ENCODE measurements at regions not wholly inside any gene's neighbourhood (a gene's known extent, or its start where the extent isn't known, plus 50 kb on each side); places are given as distances from the start of the nearest gene placed in this dataset.
"Not testable (repeated sequence)": the region's sequence is repeated elsewhere in the genome, so short reads cannot be mapped to it uniquely, and the experiment has no call there.

- no peak overlapping the region for H3K27ac ChIP-seq
- no peaks in the 10 kb centered on the region for H3K4me1 ChIP-seq (replicated peaks)
Measured at GRCh38 chr6:102832021-102832420, 1438.5 kb downstream of the GRIK2 start.

DNA sequence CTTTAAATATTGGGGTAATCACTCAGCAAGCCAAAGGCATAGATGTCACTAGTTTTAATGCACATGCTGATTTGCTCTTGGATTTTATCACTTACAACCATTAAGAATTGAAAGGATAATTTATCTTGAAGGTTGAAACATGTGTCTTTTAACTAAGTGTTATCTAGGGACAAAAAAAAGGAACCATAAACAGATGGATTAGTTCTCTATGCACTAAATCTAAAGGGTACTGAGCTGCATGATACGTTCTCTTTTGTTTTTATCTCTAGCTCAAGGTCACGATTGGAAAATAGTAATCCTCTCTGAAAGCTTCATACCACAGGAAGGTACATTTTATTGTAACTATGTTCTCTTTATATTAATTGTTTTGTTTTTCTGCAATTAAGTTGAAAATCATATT, 1426.6 kb downstream of the GRIK2 start:
- DNase-seq (ENCODE audit: low read depth in 1 of 2, low spot score in 2 of 2), result no peak
- Histone ChIP-seq H3K4me3 (no peak overlapping the region), H3K36me3 (no peaks in the 10 kb centered on the region), H3K4me1 (replicated peaks) (no peaks in the 10 kb centered on the region), H3K9me3 (replicated peaks) (no peaks in the 10 kb centered on the region), H3K27ac (no peak overlapping the region), H3K27me3 (replicated peaks) (no peaks in the 10 kb centered on the region)

More at GRCh38 chr6:102832021-102832420, 1438.5 kb downstream of the GRIK2 start:
- H3K36me3 ChIP-seq, result no peaks in the 10 kb centered on the region
- no peak for DNase-seq (ENCODE audit: low read depth in 1 of 2, low spot score in 2 of 2)
- peaks cover 5% of the 10 kb centered on the region; the same call in 1 of the 2 replicates for H3K9me3 ChIP-seq (replicated peaks)
- no peak overlapping the region for H3K4me3 ChIP-seq
- no peaks in the 10 kb centered on the region for H3K27me3 ChIP-seq (replicated peaks)

GRCh38 chr6:102815207-102815606, 1421.7 kb downstream of the GRIK2 start:
- Histone ChIP-seq H3K36me3 (no peaks in the 10 kb centered on the region), H3K27me3 (replicated peaks) (no peaks in the 10 kb centered on the region), H3K9me3 (replicated peaks) (no peaks in the 10 kb centered on the region), H3K4me1 (replicated peaks) (no peaks in the 10 kb centered on the region), H3K27ac (no peak overlapping the region), H3K4me3 (no peak overlapping the region)
- no peak for DNase-seq (ENCODE audit: low read depth in 1 of 2, low spot score in 2 of 2)

GRCh38 chr6:102813489-102814275, 1420.2 kb downstream of the GRIK2 start:
- no peaks in the 10 kb centered on the region for H3K4me1 ChIP-seq (replicated peaks)
- DNase-seq (ENCODE audit: low read depth in 1 of 2, low spot score in 2 of 2), result no peak
- no peaks in the 10 kb centered on the region for H3K9me3 ChIP-seq (replicated peaks)
- H3K27me3 ChIP-seq (replicated peaks), result no peaks in the 10 kb centered on the region
- no peaks in the 10 kb centered on the region for H3K36me3 ChIP-seq
- H3K27ac ChIP-seq, result no peak overlapping the region
- H3K4me3 ChIP-seq, result no peak overlapping the region

DNA sequence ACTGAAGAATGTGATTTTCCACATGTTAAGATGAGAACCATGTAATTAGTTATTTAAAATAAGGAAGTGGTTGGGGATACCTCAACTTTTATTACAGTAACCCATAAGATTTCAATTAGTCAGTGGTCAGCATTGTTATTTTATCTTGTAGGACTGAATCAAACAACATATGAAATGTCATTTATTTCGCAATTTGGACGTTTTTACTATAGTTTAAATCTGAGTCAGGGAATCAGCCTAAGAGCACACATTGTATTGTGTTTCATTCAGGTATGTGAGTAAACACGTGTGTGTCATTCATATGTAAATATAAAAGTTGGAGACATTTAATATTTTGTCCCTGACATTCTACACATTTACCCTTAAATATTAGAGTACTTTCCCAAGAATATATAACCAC, 1418.7 kb downstream of the GRIK2 start:
- Histone ChIP-seq H3K4me3 (no peak overlapping the region), H3K27ac (no peak overlapping the region), H3K36me3 (no peaks in the 10 kb centered on the region), H3K9me3 (replicated peaks) (no peaks in the 10 kb centered on the region), H3K27me3 (replicated peaks) (no peaks in the 10 kb centered on the region), H3K4me1 (replicated peaks) (no peaks in the 10 kb centered on the region)
- DNase-seq (ENCODE audit: low read depth in 1 of 2, low spot score in 2 of 2), result no peak

DNA sequence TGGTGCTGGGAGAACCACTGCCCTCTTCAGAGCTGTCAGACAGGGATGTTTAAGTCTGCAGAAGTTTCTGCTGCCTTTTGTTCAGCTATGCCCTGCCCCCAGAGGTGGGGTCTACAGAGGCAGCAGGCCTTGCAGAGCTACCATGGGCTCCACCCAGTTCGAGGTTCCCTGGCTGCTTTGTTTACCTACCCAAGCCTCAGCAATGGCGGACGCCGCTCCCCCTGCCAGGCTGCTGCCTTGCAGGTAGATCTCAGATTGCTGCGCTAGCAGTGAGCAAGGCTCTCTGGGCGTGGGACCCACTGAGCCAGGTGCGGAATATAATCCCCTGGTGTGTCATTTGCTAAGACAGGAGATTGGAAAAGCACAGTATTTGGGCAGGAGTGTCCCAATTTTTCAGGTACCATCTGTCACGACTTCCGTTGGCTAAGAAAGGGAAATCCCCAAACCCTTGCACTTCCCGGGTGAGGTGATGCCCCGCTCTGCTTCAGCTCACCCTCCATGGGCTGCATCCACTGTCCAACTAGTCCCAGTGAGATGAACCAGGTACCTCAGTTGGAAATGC, 1415.5 kb downstream of the GRIK2 start:
- H3K27me3 ChIP-seq (replicated peaks); DNase-seq (ENCODE audit: low read depth in 1 of 2, low spot score in 2 of 2); H3K4me3 ChIP-seq; H3K4me1 ChIP-seq (replicated peaks); H3K27ac ChIP-seq; H3K9me3 ChIP-seq (replicated peaks); H3K36me3 ChIP-seq: not testable (repeated sequence)

DNA sequence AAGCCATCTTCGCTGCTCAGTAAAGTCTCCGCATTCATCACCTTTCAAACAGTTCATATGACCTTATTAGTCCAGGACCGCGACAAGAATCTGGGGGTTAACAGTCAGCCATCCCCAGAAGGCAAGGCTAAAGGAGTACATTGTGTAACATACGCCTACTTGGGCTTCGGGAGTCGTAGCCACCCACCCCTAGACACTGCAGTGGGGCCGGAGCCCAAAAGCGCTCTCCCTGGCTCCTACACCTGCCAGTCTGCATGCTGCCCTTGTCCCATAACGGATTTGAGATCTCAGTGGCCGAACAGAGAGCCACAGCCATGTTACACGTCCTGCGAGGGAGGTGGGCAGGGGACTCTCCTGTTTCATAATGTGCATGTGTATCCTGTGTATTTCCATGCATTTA, 1405.5 kb downstream of the GRIK2 start:
- Histone ChIP-seq H3K4me1 (replicated peaks) (no peaks in the 10 kb centered on the region), H3K9me3 (replicated peaks) (no peaks in the 10 kb centered on the region), H3K27me3 (replicated peaks) (no peaks in the 10 kb centered on the region), H3K36me3 (no peaks in the 10 kb centered on the region), H3K27ac (no peak overlapping the region), H3K4me3 (no peak overlapping the region)
- DNase-seq (ENCODE audit: low read depth in 1 of 2, low spot score in 2 of 2), result no peak

GRCh38 chr6:102798636-102799035, 1405.1 kb downstream of the GRIK2 start:
- Histone ChIP-seq H3K4me1 (replicated peaks) (no peaks in the 10 kb centered on the region), H3K27me3 (replicated peaks) (no peaks in the 10 kb centered on the region), H3K36me3 (no peaks in the 10 kb centered on the region), H3K27ac (no peak overlapping the region), H3K9me3 (replicated peaks) (no peaks in the 10 kb centered on the region), H3K4me3 (no peak overlapping the region)
- no peak for DNase-seq (ENCODE audit: low read depth in 1 of 2, low spot score in 2 of 2)

DNA sequence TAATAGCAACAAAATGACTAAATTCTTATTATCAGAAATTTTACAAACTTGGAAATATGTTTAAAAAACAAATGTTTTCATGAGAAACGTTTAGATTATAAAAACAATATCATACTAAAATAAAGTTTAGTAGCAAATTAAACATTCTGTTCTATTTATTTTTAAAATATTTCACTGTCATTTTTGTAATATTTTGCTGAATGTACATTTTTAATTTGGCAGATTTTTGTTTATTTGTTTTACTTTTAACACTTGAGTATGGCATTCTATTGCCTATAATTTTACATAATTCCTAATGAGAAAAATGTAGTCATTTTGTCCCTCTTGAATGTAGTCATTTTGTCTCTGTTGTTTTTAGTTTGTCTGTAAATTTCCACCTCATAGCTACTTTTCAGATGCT, 1400.2 kb downstream of the GRIK2 start:
- no peak overlapping the region for H3K4me3 ChIP-seq
- no peak for DNase-seq (ENCODE audit: low read depth in 1 of 2, low spot score in 2 of 2)
- no peak overlapping the region for H3K27ac ChIP-seq
- no peaks in the 10 kb centered on the region for H3K4me1 ChIP-seq (replicated peaks)
- no peaks in the 10 kb centered on the region for H3K9me3 ChIP-seq (replicated peaks)
- H3K27me3 ChIP-seq (replicated peaks), result no peaks in the 10 kb centered on the region
- no peaks in the 10 kb centered on the region for H3K36me3 ChIP-seq

GRCh38 chr6:102774326-102774725, 1380.8 kb downstream of the GRIK2 start:
- no peak overlapping the region for H3K27ac ChIP-seq
- H3K27me3 ChIP-seq (replicated peaks), result no peaks in the 10 kb centered on the region
- no peaks in the 10 kb centered on the region for H3K36me3 ChIP-seq
- H3K9me3 ChIP-seq (replicated peaks), result 0 out of 2 replicates have a peak, but pooled peaks cover 2% of the 10 kb centered on the region
- no peak overlapping the region for H3K4me3 ChIP-seq
- DNase-seq (ENCODE audit: low read depth in 1 of 2, low spot score in 2 of 2), result no peak
- no peaks in the 10 kb centered on the region for H3K4me1 ChIP-seq (replicated peaks)

DNA sequence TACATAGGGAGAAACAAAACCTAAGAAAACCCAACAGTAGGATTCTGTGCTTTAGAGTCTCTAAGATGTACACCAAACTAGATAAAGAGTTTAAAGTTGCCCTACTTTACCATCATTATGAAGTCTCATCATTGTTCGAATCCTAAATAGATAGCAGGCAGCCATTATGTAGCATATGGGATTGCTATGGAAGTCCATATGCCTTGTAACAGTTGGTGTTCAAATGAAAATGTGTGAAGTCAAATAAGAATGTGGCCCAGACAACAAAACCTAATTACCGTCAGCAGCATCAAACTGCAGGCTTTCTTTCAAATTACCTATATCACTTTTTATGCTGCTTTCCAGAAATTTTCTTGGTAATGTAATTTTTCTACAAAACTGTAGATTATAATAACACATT, 1380.1 kb downstream of the GRIK2 start:
- H3K4me1 ChIP-seq (replicated peaks), result no peaks in the 10 kb centered on the region
- H3K9me3 ChIP-seq (replicated peaks), result 0 out of 2 replicates have a peak, but pooled peaks cover 2% of the 10 kb centered on the region
- DNase-seq (ENCODE audit: low read depth in 1 of 2, low spot score in 2 of 2), result no peak
- no peaks in the 10 kb centered on the region for H3K27me3 ChIP-seq (replicated peaks)
- H3K36me3 ChIP-seq, result no peaks in the 10 kb centered on the region
- H3K27ac ChIP-seq, result no peak overlapping the region
- H3K4me3 ChIP-seq, result no peak overlapping the region

- H3K4me3 ChIP-seq, result no peak overlapping the region
- no peaks in the 10 kb centered on the region for H3K4me1 ChIP-seq (replicated peaks)
- DNase-seq (ENCODE audit: low read depth in 1 of 2, low spot score in 2 of 2), result no peak
- no peak overlapping the region for H3K27ac ChIP-seq
- H3K9me3 ChIP-seq (replicated peaks), result no peaks in the 10 kb centered on the region
- H3K27me3 ChIP-seq (replicated peaks), result no peaks in the 10 kb centered on the region
- H3K36me3 ChIP-seq, result no peaks in the 10 kb centered on the region
Measured at GRCh38 chr6:102766963-102767362, 1373.5 kb downstream of the GRIK2 start.

- DNase-seq (ENCODE audit: low read depth in 1 of 2, low spot score in 2 of 2), result no peak
- Histone ChIP-seq H3K27me3 (replicated peaks) (no peaks in the 10 kb centered on the region), H3K4me3 (no peak overlapping the region), H3K27ac (no peak overlapping the region), H3K4me1 (replicated peaks) (no peaks in the 10 kb centered on the region), H3K36me3 (no peaks in the 10 kb centered on the region), H3K9me3 (replicated peaks) (no peaks in the 10 kb centered on the region)
Measured at GRCh38 chr6:102764317-102764716, 1370.8 kb downstream of the GRIK2 start.

DNA sequence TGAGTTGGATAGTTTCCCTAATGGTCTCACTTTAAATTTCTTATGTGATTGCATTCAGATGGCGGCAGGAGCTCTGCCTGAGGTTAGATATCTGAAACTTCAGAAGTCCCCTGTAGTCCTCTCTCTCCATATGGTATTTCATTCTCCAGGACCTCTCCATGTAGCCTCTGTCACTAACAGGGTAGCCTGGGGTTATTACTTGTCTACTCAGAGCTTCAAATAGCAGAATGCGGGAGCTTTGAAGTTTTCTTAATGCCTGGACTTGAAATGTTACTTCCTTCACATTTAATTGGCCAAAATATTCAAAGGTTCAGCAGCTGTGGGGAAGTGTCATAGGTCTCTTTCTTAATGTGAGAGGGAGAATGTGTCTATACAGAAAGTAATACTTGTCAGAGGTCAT, 1370.4 kb downstream of the GRIK2 start:
- no peaks in the 10 kb centered on the region for H3K36me3 ChIP-seq
- H3K27ac ChIP-seq, result no peak overlapping the region
- no peak overlapping the region for H3K4me3 ChIP-seq
- H3K4me1 ChIP-seq (replicated peaks), result no peaks in the 10 kb centered on the region
- H3K27me3 ChIP-seq (replicated peaks), result no peaks in the 10 kb centered on the region
- DNase-seq (ENCODE audit: low read depth in 1 of 2, low spot score in 2 of 2), result no peak
- no peaks in the 10 kb centered on the region for H3K9me3 ChIP-seq (replicated peaks)

All from SJSA1 (cell line).